Skin of body (tissue), 1 donor: ENCODE measurements at regions not wholly inside any gene's neighbourhood (a gene's known extent, or its start where the extent isn't known, plus 50 kb on each side); places are given as distances from the start of the nearest gene placed in this dataset.
A peak's percentile ranks its signal among the peaks of the same experiment; 100 is the strongest.
"Not testable (repeated sequence)": the region's sequence is repeated elsewhere in the genome, so short reads cannot be mapped to it uniquely, and the experiment has no call there.

Source experiments
- DNase-seq: peaks from one replicate; lab custom pipeline; 2025; lab: John Stamatoyannopoulos, UW

GRCh38 chr5:111942661-111943401 lies 185.8 kb upstream of the NREP start:
- DNase-seq = no peak

- no peak for DNase-seq
Measured at GRCh38 chr5:111942201-111942600, 185.2 kb upstream of the NREP start.

- no peak for DNase-seq
Measured at GRCh38 chr5:111937094-111937493, 180.1 kb upstream of the NREP start.

- no peak for DNase-seq
Measured at GRCh38 chr5:111935835-111936234, 178.8 kb upstream of the NREP start.

- DNase-seq = no peak
Measured at GRCh38 chr5:111935009-111935408, 178.0 kb upstream of the NREP start.

GRCh38 chr5:111934511-111934910 lies 177.5 kb upstream of the NREP start:
- no peak for DNase-seq

GRCh38 chr5:111933086-111933485 lies 176.1 kb upstream of the NREP start:
- no peak for DNase-seq

- DNase-seq = no peak
Measured at GRCh38 chr5:111932628-111933027, 175.6 kb upstream of the NREP start.

- DNase-seq = no peak
Measured at GRCh38 chr5:111932199-111932598, 175.2 kb upstream of the NREP start.

GRCh38 chr5:111931655-111932054 lies 174.7 kb upstream of the NREP start:
- no peak for DNase-seq

- DNase-seq = no peak
Measured at GRCh38 chr5:111930905-111931461, 174.0 kb upstream of the NREP start.

- DNase-seq = no peak
Measured at GRCh38 chr5:111930449-111930848, 173.5 kb upstream of the NREP start.

- DNase-seq = no peak
Measured at GRCh38 chr5:111929867-111930266, 172.9 kb upstream of the NREP start.

GRCh38 chr5:111929261-111929660 lies 172.3 kb upstream of the NREP start:
- DNase-seq = no peak

GRCh38 chr5:111928511-111928910 lies 171.5 kb upstream of the NREP start:
- no peak for DNase-seq

- DNase-seq = no peak
Measured at GRCh38 chr5:111927191-111927590, 170.2 kb upstream of the NREP start.

- no peak for DNase-seq
Measured at GRCh38 chr5:111926026-111926425, 169.0 kb upstream of the NREP start.

GRCh38 chr5:111922344-111922743 lies 165.3 kb upstream of the NREP start:
- DNase-seq = no peak

GRCh38 chr5:111921691-111922090 lies 164.7 kb upstream of the NREP start:
- DNase-seq = not testable (repeated sequence)

- no peak for DNase-seq
Measured at GRCh38 chr5:111914966-111915636, 158.1 kb upstream of the NREP start.

GRCh38 chr5:111902436-111902835 lies 145.4 kb upstream of the NREP start:
- DNase-seq = no peak

GRCh38 chr5:111901296-111901695 lies 144.3 kb upstream of the NREP start:
- peak; percentile 25 for DNase-seq

- no peak for DNase-seq
Measured at GRCh38 chr5:111892949-111893348, 136.0 kb upstream of the NREP start.
